IPS DF 19.7 (cell line): ENCODE measurements at regions not wholly inside any gene's neighbourhood (a gene's known extent, or its start where the extent isn't known, plus 50 kb on each side); places are given as distances from the start of the nearest gene placed in this dataset.

Source experiments
- DNase-seq: peaks from one replicate; pipeline ENCODE4 v3.0.0-alpha.2; 2013; ENCODE audit warnings: low read depth, low spot score

GRCh38 chr5:29061381-29061780, 2023.0 kb upstream of the CDH9 start:
- DNase-seq: no peak

- DNase-seq: no peak
Observed at GRCh38 chr5:29054694-29055093, 2016.3 kb upstream of the CDH9 start.

- no peak for DNase-seq
Observed at GRCh38 chr5:29054282-29054681, 2015.9 kb upstream of the CDH9 start.

- no peak for DNase-seq
Observed at GRCh38 chr5:29051509-29051908, 2013.1 kb upstream of the CDH9 start.

- peak; percentile 28 for DNase-seq
Observed at GRCh38 chr5:29042152-29042551, 2003.8 kb upstream of the CDH9 start.

- DNase-seq: no peak
Observed at GRCh38 chr5:29040404-29040803, 2002.0 kb upstream of the CDH9 start.

GRCh38 chr5:29039994-29040393, 2001.6 kb upstream of the CDH9 start:
- DNase-seq: no peak

- no peak for DNase-seq
Observed at GRCh38 chr5:29037716-29038115, 1999.3 kb upstream of the CDH9 start.

- DNase-seq: no peak
Observed at GRCh38 chr5:29024052-29024451, 1985.7 kb upstream of the CDH9 start.

GRCh38 chr5:29023541-29023940, 1985.2 kb upstream of the CDH9 start:
- DNase-seq: no peak

- no peak for DNase-seq
Observed at GRCh38 chr5:29017501-29017900, 1979.1 kb upstream of the CDH9 start.

- no peak for DNase-seq
Observed at GRCh38 chr5:29016067-29016466, 1977.7 kb upstream of the CDH9 start.

- DNase-seq: no peak
Observed at GRCh38 chr5:29015523-29015922, 1977.1 kb upstream of the CDH9 start.

GRCh38 chr5:29005386-29005785, 1967.0 kb upstream of the CDH9 start:
- no peak for DNase-seq

GRCh38 chr5:29002481-29002880, 1964.1 kb upstream of the CDH9 start:
- no peak for DNase-seq

- no peak for DNase-seq
Observed at GRCh38 chr5:29001666-29002065, 1963.3 kb upstream of the CDH9 start.

- DNase-seq: no peak
Observed at GRCh38 chr5:28984639-28985038, 1946.3 kb upstream of the CDH9 start.

GRCh38 chr5:28975508-28975907, 1937.1 kb upstream of the CDH9 start:
- no peak for DNase-seq

- no peak for DNase-seq
Observed at GRCh38 chr5:28967848-28968247, 1929.5 kb upstream of the CDH9 start.

- no peak for DNase-seq
Observed at GRCh38 chr5:28961816-28962215, 1923.4 kb upstream of the CDH9 start.

GRCh38 chr5:28958581-28958980, 1920.2 kb upstream of the CDH9 start:
- no peak for DNase-seq

GRCh38 chr5:28957450-28957849, 1919.1 kb upstream of the CDH9 start:
- no peak for DNase-seq

- DNase-seq: no peak
Observed at GRCh38 chr5:28954074-28954473, 1915.7 kb upstream of the CDH9 start.

GRCh38 chr5:28947865-28948264, 1909.5 kb upstream of the CDH9 start:
- no peak for DNase-seq

GRCh38 chr5:28945859-28946258, 1907.5 kb upstream of the CDH9 start:
- no peak for DNase-seq
